Astrocyte of the spinal cord (primary cell): ENCODE measurements at regions not wholly inside any gene's neighbourhood (a gene's known extent, or its start where the extent isn't known, plus 50 kb on each side); places are given as distances from the start of the nearest gene placed in this dataset.

Experiments used
- DNase-seq: peaks from one replicate; pipeline ENCODE4 v3.0.0; 2011; ENCODE audit warnings: low read depth, low spot score
- H3K4me3 ChIP-seq: 2 replicates; pipeline ENCODE4 v1.5.1; 2011; ENCODE audit warnings: low read depth, mild to moderate bottlenecking, low read length, moderate library complexity
- CTCF ChIP-seq: IDR thresholded peaks from 2 replicates; pipeline ENCODE4 v1.5.1; 2012; ENCODE audit warnings: low read depth, mild to moderate bottlenecking, low read length, inconsistent platforms
- in situ Hi-C: cut with HindIII; loops from 2 replicates; pipeline ENCODE4 v1.10.0; 2017; ENCODE audit warnings: low sequenced_read_pairs

GRCh38 chr10:123413353-123413752 is 252.8 kb upstream of the GPR26 start:
- no peak for DNase-seq
- H3K4me3 ChIP-seq: no peak overlapping the region
- in situ Hi-C loops: no loop called here

GRCh38 chr10:123415523-123415922 is 250.6 kb upstream of the GPR26 start:
- no peak for TF ChIP-seq CTCF
- in situ Hi-C loops: no loop called here
- DNase-seq: no peak
- no peak overlapping the region for H3K4me3 ChIP-seq

More at GRCh38 chr10:123413353-123413752, 252.8 kb upstream of the GPR26 start:
- TF ChIP-seq CTCF: no peak

GRCh38 chr10:123417414-123417813 is 248.7 kb upstream of the GPR26 start:
- no peak overlapping the region for H3K4me3 ChIP-seq
- in situ Hi-C loops: no loop called here
- no peak for DNase-seq
- TF ChIP-seq CTCF: no peak

- H3K4me3 ChIP-seq: no peak overlapping the region
- no peak for DNase-seq
- in situ Hi-C loops: no loop called here
- no peak for TF ChIP-seq CTCF
These were observed 244.7 kb upstream of the GPR26 start for GRCh38 chr10:123421461-123421860.

GRCh38 chr10:123422261-123422660 is 243.9 kb upstream of the GPR26 start:
- in situ Hi-C loops: no loop called here
- no peak overlapping the region for H3K4me3 ChIP-seq
- no peak for DNase-seq
- no peak for TF ChIP-seq CTCF

- H3K4me3 ChIP-seq: no peak overlapping the region
- no peak for TF ChIP-seq CTCF
- no peak for DNase-seq
- in situ Hi-C loops: no loop called here
These were observed 241.6 kb upstream of the GPR26 start for GRCh38 chr10:123424537-123424936.

- no peak overlapping the region for H3K4me3 ChIP-seq
- DNase-seq: no peak
- no peak for TF ChIP-seq CTCF
- in situ Hi-C loops: no loop called here
These were observed 240.5 kb upstream of the GPR26 start for GRCh38 chr10:123425680-123426079.
